ENCODE measurements at regions not wholly inside any gene's neighbourhood (a gene's known extent, or its start where the extent isn't known, plus 50 kb on each side); places are given as distances from the start of the nearest gene placed in this dataset.
"Not testable (repeated sequence)": the region's sequence is repeated elsewhere in the genome, so short reads cannot be mapped to it uniquely, and the experiment has no call there.

- DNase-seq (ENCODE audit: low read depth in 1 of 2, low spot score in 1 of 2): no peak
These were observed 106.7 kb upstream of the PELI1 start for GRCh38 chr2:64250751-64251423.

- no peak for DNase-seq (ENCODE audit: low read depth in 1 of 2, low spot score in 1 of 2)
These were observed 107.5 kb upstream of the PELI1 start for GRCh38 chr2:64251497-64252250.

GRCh38 chr2:64252251-64252978 is 108.2 kb upstream of the PELI1 start:
- not testable (repeated sequence) for DNase-seq (ENCODE audit: low read depth in 1 of 2, low spot score in 1 of 2)

GRCh38 chr2:64253421-64253820 is 109.2 kb upstream of the PELI1 start:
- not testable (repeated sequence) for DNase-seq (ENCODE audit: low read depth in 1 of 2, low spot score in 1 of 2)

- no peak for DNase-seq (ENCODE audit: low read depth in 1 of 2, low spot score in 1 of 2)
These were observed 114.3 kb upstream of the PELI1 start for GRCh38 chr2:64258566-64258965.

GRCh38 chr2:64259312-64259711 is 115.1 kb upstream of the PELI1 start:
- DNase-seq (ENCODE audit: low read depth in 1 of 2, low spot score in 1 of 2): no peak

- DNase-seq (ENCODE audit: low read depth in 1 of 2, low spot score in 1 of 2): no peak
These were observed 116.0 kb upstream of the PELI1 start for GRCh38 chr2:64260093-64260803.

GRCh38 chr2:64260817-64261216 is 116.6 kb upstream of the PELI1 start:
- no peak for DNase-seq (ENCODE audit: low read depth in 1 of 2, low spot score in 1 of 2)

- DNase-seq (ENCODE audit: low read depth in 1 of 2, low spot score in 1 of 2): no peak
These were observed 117.9 kb upstream of the PELI1 start for GRCh38 chr2:64262071-64262470.

- DNase-seq (ENCODE audit: low read depth in 1 of 2, low spot score in 1 of 2): no peak
These were observed 118.6 kb upstream of the PELI1 start for GRCh38 chr2:64262816-64263215.

GRCh38 chr2:64263315-64263714 is 119.1 kb upstream of the PELI1 start:
- no peak for DNase-seq (ENCODE audit: low read depth in 1 of 2, low spot score in 1 of 2)

GRCh38 chr2:64267699-64268098 is 123.5 kb upstream of the PELI1 start:
- no peak for DNase-seq (ENCODE audit: low read depth in 1 of 2, low spot score in 1 of 2)

- no peak for DNase-seq (ENCODE audit: low read depth in 1 of 2, low spot score in 1 of 2)
These were observed 124.3 kb upstream of the PELI1 start for GRCh38 chr2:64268330-64269048.

- DNase-seq (ENCODE audit: low read depth in 1 of 2, low spot score in 1 of 2): no peak
These were observed 129.5 kb upstream of the PELI1 start for GRCh38 chr2:64273524-64274398.

GRCh38 chr2:64274399-64275173 is 130.4 kb upstream of the PELI1 start:
- no peak for DNase-seq (ENCODE audit: low read depth in 1 of 2, low spot score in 1 of 2)

- no peak for DNase-seq (ENCODE audit: low read depth in 1 of 2, low spot score in 1 of 2)
These were observed 130.9 kb upstream of the PELI1 start for GRCh38 chr2:64275174-64275466.

GRCh38 chr2:64276417-64277095 is 132.3 kb upstream of the PELI1 start:
- no peak for DNase-seq (ENCODE audit: low read depth in 1 of 2, low spot score in 1 of 2)

- DNase-seq (ENCODE audit: low read depth in 1 of 2, low spot score in 1 of 2): no peak
These were observed 133.1 kb upstream of the PELI1 start for GRCh38 chr2:64277101-64277849.

Measured in activated CD4-positive, alpha-beta T cell treated with anti-CD3 and anti-CD28 coated beads, Interleukin-2, amount 50 U/mL, for 24 hours (primary cell).